ENCODE measurements at regions not wholly inside any gene's neighbourhood (a gene's known extent, or its start where the extent isn't known, plus 50 kb on each side); places are given as distances from the start of the nearest gene placed in this dataset.
"Not testable (repeated sequence)": the region's sequence is repeated elsewhere in the genome, so short reads cannot be mapped to it uniquely, and the experiment has no call there.

GRCh38 chr4:171478181-171478580 lies 335.0 kb upstream of the GALNTL6 start:
- TF ChIP-seq CTCF (conservative IDR thresholded peaks at IDR 0.05; ENCODE audit: control insufficient read depth, insufficient read depth, low read depth, low read length), result no peak
- no peak for DNase-seq (ENCODE audit: low read depth)
- no peak overlapping the region for H3K4me3 ChIP-seq (ENCODE audit: control insufficient read depth, low read depth, low read length)

DNA sequence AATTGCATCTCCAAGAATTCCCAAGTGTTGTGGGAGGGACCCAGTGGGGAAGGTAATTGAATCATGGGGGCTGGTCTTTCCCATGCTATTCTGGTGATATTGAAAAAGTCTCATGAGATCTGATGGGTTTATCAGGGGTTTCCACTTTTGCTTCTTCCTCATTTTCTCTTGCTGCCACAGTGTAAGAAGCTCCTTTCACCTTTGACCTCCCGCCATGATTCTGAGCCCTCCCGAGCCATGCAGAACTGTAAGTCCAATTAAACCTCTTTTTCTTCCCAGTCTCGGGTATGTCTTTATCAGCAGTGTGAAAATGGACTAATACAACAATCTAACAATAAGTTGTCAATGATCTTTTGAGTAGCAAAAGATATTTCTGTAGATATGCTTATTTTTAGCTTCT lies 338.1 kb upstream of the GALNTL6 start:
- not testable (repeated sequence) for DNase-seq (ENCODE audit: low read depth); H3K4me3 ChIP-seq (ENCODE audit: control insufficient read depth, low read depth, low read length)

GRCh38 chr4:171473155-171473554 lies 340.0 kb upstream of the GALNTL6 start:
- DNase-seq (ENCODE audit: low read depth), result no peak
- no peak for TF ChIP-seq CTCF (conservative IDR thresholded peaks at IDR 0.05; ENCODE audit: control insufficient read depth, insufficient read depth, low read depth, low read length)
- H3K4me3 ChIP-seq (ENCODE audit: control insufficient read depth, low read depth, low read length), result no peak overlapping the region

- TF ChIP-seq CTCF (conservative IDR thresholded peaks at IDR 0.05; ENCODE audit: control insufficient read depth, insufficient read depth, low read depth, low read length), result no peak
- no peak overlapping the region for H3K4me3 ChIP-seq (ENCODE audit: control insufficient read depth, low read depth, low read length)
- DNase-seq (ENCODE audit: low read depth), result no peak
Measured at GRCh38 chr4:171472230-171472629, 341.0 kb upstream of the GALNTL6 start.

DNA sequence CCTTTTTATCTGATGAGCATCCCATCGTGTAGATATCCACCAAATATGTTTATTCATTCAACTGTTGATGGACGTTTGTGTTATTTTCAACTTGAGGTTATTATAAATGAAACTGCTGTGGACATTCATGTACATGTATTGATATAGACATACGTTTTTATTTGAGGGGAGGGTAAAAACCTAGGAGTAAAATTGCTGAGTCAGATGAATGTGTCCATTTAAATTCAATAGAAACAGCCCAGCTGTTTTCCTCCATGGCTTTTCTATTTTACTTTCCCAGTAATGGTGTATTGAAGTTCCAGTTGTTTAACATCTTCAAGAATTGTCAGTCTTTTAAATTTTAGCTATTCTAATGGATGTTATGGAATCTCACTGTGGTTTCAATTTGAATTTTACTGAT lies 348.7 kb upstream of the GALNTL6 start:
- no peak for TF ChIP-seq CTCF (conservative IDR thresholded peaks at IDR 0.05; ENCODE audit: control insufficient read depth, insufficient read depth, low read depth, low read length)
- DNase-seq (ENCODE audit: low read depth), result no peak
- H3K4me3 ChIP-seq (ENCODE audit: control insufficient read depth, low read depth, low read length), result no peak overlapping the region

DNA sequence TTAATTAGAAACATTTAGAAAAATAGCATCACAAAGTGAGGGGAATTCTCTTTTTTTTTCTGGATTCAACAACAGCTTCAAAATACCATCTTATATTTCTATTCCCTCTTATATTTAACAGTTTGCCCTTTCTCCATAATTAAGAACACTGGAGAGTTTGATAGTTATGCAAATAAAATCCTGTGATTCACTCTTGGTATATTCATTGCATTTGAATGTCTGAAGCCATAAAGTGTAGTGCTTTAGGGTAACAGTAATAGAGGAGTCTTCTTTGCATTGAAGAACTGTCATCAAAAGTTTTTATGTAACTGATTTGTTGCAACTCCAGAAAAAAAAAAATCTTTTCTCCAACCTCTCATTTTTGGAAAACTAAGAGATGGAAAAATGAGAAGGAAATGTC lies 352.0 kb upstream of the GALNTL6 start:
- no peak for TF ChIP-seq CTCF (conservative IDR thresholded peaks at IDR 0.05; ENCODE audit: control insufficient read depth, insufficient read depth, low read depth, low read length)
- H3K4me3 ChIP-seq (ENCODE audit: control insufficient read depth, low read depth, low read length), result no peak overlapping the region
- no peak for DNase-seq (ENCODE audit: low read depth)

DNA sequence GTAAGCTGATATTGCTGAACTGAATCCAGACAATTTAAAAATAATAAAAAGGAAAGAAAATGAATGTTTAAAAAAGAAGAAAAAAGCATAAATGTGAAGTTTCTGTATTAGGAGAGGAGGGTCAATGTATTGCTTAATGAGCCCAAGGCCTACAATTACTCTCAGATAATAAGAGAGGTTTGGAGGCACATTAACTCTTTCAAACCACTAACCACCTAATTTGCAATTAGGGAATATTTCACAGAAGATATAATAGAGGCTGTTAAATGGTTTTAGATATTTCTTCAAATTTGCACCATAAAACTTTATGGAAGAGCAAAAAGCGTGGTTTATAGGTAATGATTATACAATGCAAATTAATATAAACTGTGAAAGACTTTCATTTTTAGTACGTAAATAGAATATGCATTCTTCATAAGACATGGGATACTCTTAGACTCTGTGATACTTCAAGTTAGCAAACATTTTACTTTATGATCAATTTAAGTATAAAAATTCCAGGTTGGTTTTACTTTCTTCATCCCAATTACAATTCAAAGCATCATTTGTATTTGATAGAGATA lies 364.2 kb upstream of the GALNTL6 start:
- H3K4me3 ChIP-seq (ENCODE audit: control insufficient read depth, low read depth, low read length), result no peak overlapping the region
- DNase-seq (ENCODE audit: low read depth), result no peak
- TF ChIP-seq CTCF (conservative IDR thresholded peaks at IDR 0.05; ENCODE audit: control insufficient read depth, insufficient read depth, low read depth, low read length), result no peak
